C4-2B (cell line): ENCODE measurements at regions not wholly inside any gene's neighbourhood (a gene's known extent, or its start where the extent isn't known, plus 50 kb on each side); places are given as distances from the start of the nearest gene placed in this dataset.

ENCODE experiments used
- CTCF ChIP-seq: fragments of 450-650 bp; conservative IDR thresholded peaks from 2 replicates; pipeline ENCODE4 v1.5.1; 2017; ENCODE audit warnings: mild to moderate bottlenecking
- ZFX ChIP-seq: fragments of 450-650 bp; IDR thresholded peaks from 2 replicates; pipeline ENCODE4 v1.6.1; 2017

- no peak for TF ChIP-seq CTCF
- no peak for TF ChIP-seq ZFX
These were observed 108.1 kb upstream of the IER5L start for GRCh38 chr9:129285979-129286772.
